ENCODE measurements at regions not wholly inside any gene's neighbourhood (a gene's known extent, or its start where the extent isn't known, plus 50 kb on each side); places are given as distances from the start of the nearest gene placed in this dataset.
"Not testable (repeated sequence)": the region's sequence is repeated elsewhere in the genome, so short reads cannot be mapped to it uniquely, and the experiment has no call there.

DNA sequence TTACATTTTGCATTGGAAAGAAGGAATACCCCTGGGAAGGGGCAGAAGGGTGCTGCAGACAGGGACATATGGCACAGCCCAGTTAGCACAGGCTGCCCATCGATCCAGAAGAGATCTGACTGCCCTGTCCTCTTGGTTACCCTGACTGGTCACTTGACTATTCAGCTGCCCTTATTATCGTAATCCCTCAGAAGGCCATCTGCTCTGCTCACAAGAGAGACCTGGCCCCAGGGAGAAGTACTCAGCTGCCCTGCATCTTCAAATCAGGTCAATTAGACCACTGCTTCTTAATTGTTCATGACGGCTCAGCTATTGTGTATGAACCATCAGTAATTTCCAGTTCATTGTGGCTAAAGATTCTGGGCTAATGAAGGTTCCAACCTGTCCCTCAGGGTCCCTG, 345.0 kb downstream of the TLE1 start:
- DNase-seq (ENCODE audit: low spot score) = no peak

GRCh38 chr9:81335879-81336421, 353.4 kb downstream of the TLE1 start:
- DNase-seq (ENCODE audit: low spot score) = no peak

- DNase-seq (ENCODE audit: low spot score) = no peak
Observed at GRCh38 chr9:81321551-81321950, 367.8 kb downstream of the TLE1 start.

DNA sequence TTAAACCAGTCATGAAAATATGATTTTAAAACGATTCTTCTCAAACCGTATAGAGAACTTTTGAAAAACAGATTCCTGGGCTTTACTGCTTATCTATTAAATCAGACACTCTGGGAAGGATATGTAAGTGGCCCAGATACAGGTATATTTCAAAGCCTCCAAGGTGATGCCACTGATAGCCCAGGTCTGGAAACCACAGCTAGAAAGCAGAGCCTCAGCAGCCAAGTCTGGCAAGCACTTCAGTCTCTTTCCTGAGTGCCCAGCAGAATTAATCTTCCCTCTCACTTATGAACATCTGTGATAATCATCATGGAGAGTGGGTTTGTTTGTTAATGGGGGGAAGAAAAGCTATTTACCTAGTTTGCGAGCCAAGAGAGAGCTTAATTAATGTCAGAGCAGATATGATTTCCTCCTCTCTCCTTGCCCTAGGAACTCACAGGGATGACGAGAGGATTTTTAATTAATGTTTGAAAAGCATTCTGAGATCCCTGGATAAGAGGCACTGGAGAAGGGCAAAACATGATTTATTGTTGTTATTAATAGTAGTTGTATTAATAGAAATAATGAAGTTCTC, 368.4 kb downstream of the TLE1 start:
- DNase-seq (ENCODE audit: low spot score) = no peak

DNA sequence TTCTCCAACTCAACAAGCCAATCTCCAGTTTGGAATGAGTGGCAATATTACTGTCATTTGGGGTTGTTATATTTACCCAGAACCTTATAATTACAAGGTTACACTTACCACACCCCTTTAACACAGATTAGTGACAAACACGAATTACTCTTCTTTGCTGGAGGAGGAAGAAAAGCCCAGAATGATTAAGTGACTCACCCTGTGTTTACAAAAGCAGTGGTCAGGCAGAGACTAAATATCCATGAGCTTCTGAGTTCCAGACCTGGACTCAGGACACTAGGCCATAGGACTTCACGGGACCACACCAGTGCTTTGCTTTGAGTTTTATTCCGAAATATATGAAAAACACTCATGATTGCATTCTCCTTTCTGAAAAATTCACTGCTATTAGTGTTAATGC, 370.8 kb downstream of the TLE1 start:
- peak; percentile 63 for DNase-seq (ENCODE audit: low spot score)

DNA sequence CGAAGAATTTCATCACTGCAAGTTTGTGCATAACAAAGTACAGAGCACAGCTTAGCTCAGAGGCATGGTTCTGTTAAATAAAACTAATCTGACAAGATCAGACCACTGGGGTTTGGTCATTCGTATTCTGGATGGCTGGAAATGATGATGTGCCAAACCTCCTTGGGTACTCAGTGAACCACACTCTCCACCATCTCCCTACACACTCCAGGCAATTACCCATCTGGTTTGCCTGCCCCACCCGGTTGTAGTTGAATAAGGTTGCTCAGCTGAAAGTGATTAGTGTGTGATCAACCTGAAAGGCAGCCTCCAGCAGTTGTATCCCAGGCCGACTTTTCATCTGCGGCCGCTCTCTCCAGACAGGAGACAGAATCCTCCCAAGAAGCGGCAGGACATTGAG, 371.4 kb downstream of the TLE1 start:
- no peak for DNase-seq (ENCODE audit: low spot score)

- DNase-seq (ENCODE audit: low spot score) = no peak
Observed at GRCh38 chr9:81317223-81317622, 372.1 kb downstream of the TLE1 start.

DNA sequence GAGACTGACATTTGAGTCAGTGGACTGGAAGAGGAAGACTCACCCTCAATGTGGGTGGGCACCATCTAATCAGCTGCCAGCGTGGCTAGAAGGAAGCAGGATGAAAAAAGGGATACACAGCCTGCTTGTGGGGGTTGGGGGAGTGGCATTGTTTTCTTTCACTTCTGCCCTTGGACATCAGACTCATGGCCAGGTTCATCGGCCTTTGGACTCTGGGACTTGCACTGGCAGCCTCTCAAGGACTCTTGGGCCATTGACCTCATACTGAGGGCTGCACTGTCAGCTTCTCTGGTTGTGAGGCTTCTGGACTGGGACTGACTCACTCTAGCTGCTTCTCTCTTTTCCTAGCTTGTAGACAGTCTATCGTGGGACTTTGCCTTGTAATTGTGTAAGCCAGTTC, 374.9 kb downstream of the TLE1 start:
- no peak for DNase-seq (ENCODE audit: low spot score)

GRCh38 chr9:81313877-81314276, 375.5 kb downstream of the TLE1 start:
- DNase-seq (ENCODE audit: low spot score) = no peak

DNA sequence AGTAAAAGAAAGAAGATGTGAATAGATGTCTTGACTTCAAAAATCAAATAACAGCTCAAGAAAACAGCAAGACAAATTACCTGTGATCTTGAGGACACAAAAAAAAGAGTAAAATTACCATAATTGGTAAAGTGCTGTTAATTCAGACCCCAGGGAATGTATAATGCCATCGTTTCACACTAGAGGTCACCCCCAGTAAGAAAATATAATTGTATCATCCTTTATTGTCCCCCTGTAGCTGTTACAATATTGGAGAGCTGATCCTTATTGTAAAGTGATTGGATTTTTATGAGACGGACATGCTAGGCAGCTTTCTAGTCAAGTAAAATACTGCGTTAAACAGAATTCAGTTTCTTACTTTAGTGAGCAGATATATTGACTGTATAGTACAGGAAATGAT, 377.0 kb downstream of the TLE1 start:
- DNase-seq (ENCODE audit: low spot score) = no peak

- no peak for DNase-seq (ENCODE audit: low spot score)
Observed at GRCh38 chr9:81308404-81308803, 380.9 kb downstream of the TLE1 start.

- DNase-seq (ENCODE audit: low spot score) = not testable (repeated sequence)
Observed at GRCh38 chr9:81307791-81308190, 381.6 kb downstream of the TLE1 start.

GRCh38 chr9:81305561-81306182, 383.7 kb downstream of the TLE1 start:
- DNase-seq (ENCODE audit: low spot score) = no peak

GRCh38 chr9:81303658-81304057, 385.7 kb downstream of the TLE1 start:
- no peak for DNase-seq (ENCODE audit: low spot score)

- DNase-seq (ENCODE audit: low spot score) = no peak
Observed at GRCh38 chr9:81293651-81294050, 395.7 kb downstream of the TLE1 start.

GRCh38 chr9:81292056-81292805, 397.1 kb downstream of the TLE1 start:
- no peak for DNase-seq (ENCODE audit: low spot score)

- no peak for DNase-seq (ENCODE audit: low spot score)
Observed at GRCh38 chr9:81289622-81290021, 399.7 kb downstream of the TLE1 start.

- no peak for DNase-seq (ENCODE audit: low spot score)
Observed at GRCh38 chr9:81268048-81268447, 421.3 kb downstream of the TLE1 start.

DNA sequence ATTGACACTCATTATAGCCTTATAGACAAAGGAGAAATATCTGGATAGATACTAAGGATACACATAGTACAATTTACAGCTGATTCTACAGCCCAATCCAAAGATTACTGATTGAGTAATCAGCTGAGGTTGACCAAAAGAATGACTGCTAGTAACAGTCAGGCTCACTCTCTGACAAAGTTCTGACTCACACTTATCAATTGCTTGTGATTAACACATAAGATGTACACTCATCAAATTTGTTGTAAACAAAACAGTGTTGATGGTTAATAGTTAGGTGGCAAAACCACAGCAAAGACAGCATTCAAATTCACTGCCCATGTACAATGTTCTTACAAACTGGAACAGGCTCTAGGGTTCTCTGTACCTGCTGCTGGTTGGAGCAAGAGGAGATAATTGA, 422.7 kb downstream of the TLE1 start:
- DNase-seq (ENCODE audit: low spot score) = peak; percentile 7

GRCh38 chr9:81266086-81266485, 423.3 kb downstream of the TLE1 start:
- DNase-seq (ENCODE audit: low spot score) = no peak

GRCh38 chr9:81264516-81264915, 424.8 kb downstream of the TLE1 start:
- DNase-seq (ENCODE audit: low spot score) = no peak

- DNase-seq (ENCODE audit: low spot score) = no peak
Observed at GRCh38 chr9:81259896-81260295, 429.5 kb downstream of the TLE1 start.

- DNase-seq (ENCODE audit: low spot score) = no peak
Observed at GRCh38 chr9:81256368-81256767, 433.0 kb downstream of the TLE1 start.

All from AG08395 (cell line).